A549 (cell line): ENCODE measurements at regions not wholly inside any gene's neighbourhood (a gene's known extent, or its start where the extent isn't known, plus 50 kb on each side); places are given as distances from the start of the nearest gene placed in this dataset.

Source experiments
- HOXB5 ChIP-seq: fragments of 250-450 bp; sonication (Bioruptor Pico); IDR thresholded peaks from 2 replicates; pipeline ENCODE4 v1.5.0; 2020; ENCODE audit warnings: mild to moderate bottlenecking, moderate library complexity
- MYC ChIP-seq: IDR thresholded peaks from 2 replicates; pipeline ENCODE4 v1.6.1; 2012; ENCODE audit warnings: mild to moderate bottlenecking, inconsistent platforms, low read length, improper control_type of control experiment, borderline replicate concordance
- SREBF2 ChIP-seq: fragments of 450-650 bp; IDR thresholded peaks from 2 replicates; pipeline ENCODE4 v1.6.1; 2014; ENCODE audit warnings: mild to moderate bottlenecking, moderate library complexity
- ZC3H11A ChIP-seq: fragments of 450-650 bp; IDR thresholded peaks from 2 replicates; pipeline ENCODE4 v1.6.1; 2014; ENCODE audit warnings: antibody characterized with exemption, mild to moderate bottlenecking
- TF ChIP-seq, protein P1 (sequence below): fragments of >200 bp; sonication (Bioruptor Twin); formaldehyde crosslinking; IDR thresholded peaks from 3 replicates; pipeline ENCODE4 v1.5.1; 2016
- TF ChIP-seq, protein P2 (sequence below): fragments of >200 bp; sonication (Bioruptor Twin); formaldehyde crosslinking; IDR thresholded peaks from 2 replicates; pipeline ENCODE4 v1.6.1; 2016

DNA sequence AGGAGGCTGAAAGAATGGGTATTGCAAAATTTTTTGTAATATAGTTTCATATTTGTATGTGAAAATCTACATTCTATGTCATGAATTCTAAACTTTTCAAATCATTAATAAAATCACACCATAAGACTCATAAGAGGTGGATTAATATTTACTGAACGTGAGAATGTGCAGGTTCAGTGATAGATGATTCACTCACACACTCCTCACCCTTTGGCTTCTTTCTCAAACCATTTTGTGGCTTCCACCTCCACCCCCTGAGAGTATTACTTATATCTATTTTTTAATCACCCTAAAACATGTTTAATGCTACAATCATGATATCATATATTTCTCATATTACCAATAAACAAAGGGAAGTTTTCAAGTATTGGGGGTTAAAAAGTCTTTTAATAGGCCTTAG is 275.5 kb downstream of the MEF2C start:
- no peak for TF ChIP-seq ZC3H11A
- TF ChIP-seq MYC: no peak
- TF ChIP-seq, protein P1, sequence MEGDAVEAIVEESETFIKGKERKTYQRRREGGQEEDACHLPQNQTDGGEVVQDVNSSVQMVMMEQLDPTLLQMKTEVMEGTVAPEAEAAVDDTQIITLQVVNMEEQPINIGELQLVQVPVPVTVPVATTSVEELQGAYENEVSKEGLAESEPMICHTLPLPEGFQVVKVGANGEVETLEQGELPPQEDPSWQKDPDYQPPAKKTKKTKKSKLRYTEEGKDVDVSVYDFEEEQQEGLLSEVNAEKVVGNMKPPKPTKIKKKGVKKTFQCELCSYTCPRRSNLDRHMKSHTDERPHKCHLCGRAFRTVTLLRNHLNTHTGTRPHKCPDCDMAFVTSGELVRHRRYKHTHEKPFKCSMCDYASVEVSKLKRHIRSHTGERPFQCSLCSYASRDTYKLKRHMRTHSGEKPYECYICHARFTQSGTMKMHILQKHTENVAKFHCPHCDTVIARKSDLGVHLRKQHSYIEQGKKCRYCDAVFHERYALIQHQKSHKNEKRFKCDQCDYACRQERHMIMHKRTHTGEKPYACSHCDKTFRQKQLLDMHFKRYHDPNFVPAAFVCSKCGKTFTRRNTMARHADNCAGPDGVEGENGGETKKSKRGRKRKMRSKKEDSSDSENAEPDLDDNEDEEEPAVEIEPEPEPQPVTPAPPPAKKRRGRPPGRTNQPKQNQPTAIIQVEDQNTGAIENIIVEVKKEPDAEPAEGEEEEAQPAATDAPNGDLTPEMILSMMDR: no peak
- TF ChIP-seq, protein P2, sequence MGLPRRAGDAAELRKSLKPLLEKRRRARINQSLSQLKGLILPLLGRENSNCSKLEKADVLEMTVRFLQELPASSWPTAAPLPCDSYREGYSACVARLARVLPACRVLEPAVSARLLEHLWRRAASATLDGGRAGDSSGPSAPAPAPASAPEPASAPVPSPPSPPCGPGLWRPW: no peak
- TF ChIP-seq SREBF2: no peak
- TF ChIP-seq HOXB5 (CRISPR knock-in tag): no peak
